ENCODE measurements at regions not wholly inside any gene's neighbourhood (a gene's known extent, or its start where the extent isn't known, plus 50 kb on each side); places are given as distances from the start of the nearest gene placed in this dataset.

GRCh38 chr3:116929505-116930222 lies 220.1 kb downstream of the TUSC7 start:
- ATAC-seq (ENCODE audit: insufficient read depth, low FRiP score) (no peak), DNase-seq (no peak)
- Histone ChIP-seq H3K9me3 (ENCODE audit: control insufficient read depth in 4 of 4, insufficient read depth in 3 of 4, low read length in 3 of 4) (peaks cover 0 to 5% (median 0%) of the 10 kb centered on the region in 4 donors), H3K9ac (ENCODE audit: insufficient read depth in 1 of 2, low read length in 2 of 2) (no peak overlapping the region), H3K36me3 (ENCODE audit: control insufficient read depth in 4 of 4, insufficient read depth in 4 of 4, low read length in 4 of 4) (no peaks in the 10 kb centered on the region), H3K27me3 (ENCODE audit: control insufficient read depth in 3 of 3, insufficient read depth in 3 of 3, low read length in 2 of 3) (no peaks in the 10 kb centered on the region), H3K4me3 (no peak overlapping the region), H3K4me1 (ENCODE audit: control insufficient read depth in 5 of 5, insufficient read depth in 5 of 5, low read length in 5 of 5) (no peaks in the 10 kb centered on the region), H3K27ac (ENCODE audit: low read depth in 1 of 2, low read length in 1 of 2) (no peak overlapping the region)
- WGBS, 2 donors, result 77 to 82% methylated on average over 3 of the region's 3 CpGs
- TF ChIP-seq CTCF (IDR thresholded peaks at IDR 0.05; ENCODE audit: control extremely low read depth, extremely low read depth), result no peak

- WGBS, 2 donors, result 85% methylated on average over 5 of the region's 5 CpGs
- H3K9me3 ChIP-seq (ENCODE audit: control insufficient read depth in 4 of 4, insufficient read depth in 3 of 4, low read length in 3 of 4), result peaks cover 0 to 5% (median 0%) of the 10 kb centered on the region in 4 donors
- H3K27ac ChIP-seq (ENCODE audit: low read depth in 1 of 2, low read length in 1 of 2), result no peak overlapping the region
- no peaks in the 10 kb centered on the region for H3K4me1 ChIP-seq (ENCODE audit: control insufficient read depth in 5 of 5, insufficient read depth in 5 of 5, low read length in 5 of 5)
- no peaks in the 10 kb centered on the region for H3K36me3 ChIP-seq (ENCODE audit: control insufficient read depth in 4 of 4, insufficient read depth in 4 of 4, low read length in 4 of 4)
- H3K4me3 ChIP-seq, result no peak overlapping the region
- H3K9ac ChIP-seq (ENCODE audit: insufficient read depth in 1 of 2, low read length in 2 of 2), result no peak overlapping the region
- DNase-seq, result no peak
- no peak for TF ChIP-seq CTCF (IDR thresholded peaks at IDR 0.05; ENCODE audit: control extremely low read depth, extremely low read depth)
- no peak for ATAC-seq (ENCODE audit: insufficient read depth, low FRiP score)
- H3K27me3 ChIP-seq (ENCODE audit: control insufficient read depth in 3 of 3, insufficient read depth in 3 of 3, low read length in 2 of 3), result no peaks in the 10 kb centered on the region
Measured at GRCh38 chr3:116930786-116931185, 221.2 kb downstream of the TUSC7 start.

GRCh38 chr3:116939091-116939490 lies 229.5 kb downstream of the TUSC7 start:
- 71 to 75% methylated on average over 3 of the region's 3 CpGs for WGBS, 2 donors
- H3K4me1 ChIP-seq (ENCODE audit: control insufficient read depth in 5 of 5, insufficient read depth in 5 of 5, low read length in 5 of 5), result no peaks in the 10 kb centered on the region
- no peaks in the 10 kb centered on the region for H3K27me3 ChIP-seq (ENCODE audit: control insufficient read depth in 3 of 3, insufficient read depth in 3 of 3, low read length in 2 of 3)
- H3K4me3 ChIP-seq, result no peak overlapping the region
- no peak for ATAC-seq (ENCODE audit: insufficient read depth, low FRiP score)
- DNase-seq, result no peak
- H3K9me3 ChIP-seq (ENCODE audit: control insufficient read depth in 4 of 4, insufficient read depth in 3 of 4, low read length in 3 of 4), result peaks cover 0 to 6% (median 3%) of the 10 kb centered on the region in 4 donors
- no peak overlapping the region for H3K27ac ChIP-seq (ENCODE audit: low read depth in 1 of 2, low read length in 1 of 2)
- no peak for TF ChIP-seq CTCF (IDR thresholded peaks at IDR 0.05; ENCODE audit: control extremely low read depth, extremely low read depth)
- H3K36me3 ChIP-seq (ENCODE audit: control insufficient read depth in 4 of 4, insufficient read depth in 4 of 4, low read length in 4 of 4), result no peaks in the 10 kb centered on the region
- no peak overlapping the region for H3K9ac ChIP-seq (ENCODE audit: insufficient read depth in 1 of 2, low read length in 2 of 2)

GRCh38 chr3:116939550-116939949 lies 230.0 kb downstream of the TUSC7 start:
- no peak for ATAC-seq (ENCODE audit: insufficient read depth, low FRiP score)
- Histone ChIP-seq H3K9ac (ENCODE audit: insufficient read depth in 1 of 2, low read length in 2 of 2) (no peak overlapping the region), H3K9me3 (ENCODE audit: control insufficient read depth in 4 of 4, insufficient read depth in 3 of 4, low read length in 3 of 4) (peaks cover 0 to 6% (median 3%) of the 10 kb centered on the region in 4 donors), H3K27ac (ENCODE audit: low read depth in 1 of 2, low read length in 1 of 2) (no peak overlapping the region), H3K4me3 (no peak overlapping the region), H3K36me3 (ENCODE audit: control insufficient read depth in 4 of 4, insufficient read depth in 4 of 4, low read length in 4 of 4) (no peaks in the 10 kb centered on the region), H3K27me3 (ENCODE audit: control insufficient read depth in 3 of 3, insufficient read depth in 3 of 3, low read length in 2 of 3) (no peaks in the 10 kb centered on the region), H3K4me1 (ENCODE audit: control insufficient read depth in 5 of 5, insufficient read depth in 5 of 5, low read length in 5 of 5) (no peaks in the 10 kb centered on the region)
- no peak for TF ChIP-seq CTCF (IDR thresholded peaks at IDR 0.05; ENCODE audit: control extremely low read depth, extremely low read depth)
- no peak for DNase-seq
